ENCODE measurements at regions not wholly inside any gene's neighbourhood (a gene's known extent, or its start where the extent isn't known, plus 50 kb on each side); places are given as distances from the start of the nearest gene placed in this dataset.
"Not testable (repeated sequence)": the region's sequence is repeated elsewhere in the genome, so short reads cannot be mapped to it uniquely, and the experiment has no call there.

DNA sequence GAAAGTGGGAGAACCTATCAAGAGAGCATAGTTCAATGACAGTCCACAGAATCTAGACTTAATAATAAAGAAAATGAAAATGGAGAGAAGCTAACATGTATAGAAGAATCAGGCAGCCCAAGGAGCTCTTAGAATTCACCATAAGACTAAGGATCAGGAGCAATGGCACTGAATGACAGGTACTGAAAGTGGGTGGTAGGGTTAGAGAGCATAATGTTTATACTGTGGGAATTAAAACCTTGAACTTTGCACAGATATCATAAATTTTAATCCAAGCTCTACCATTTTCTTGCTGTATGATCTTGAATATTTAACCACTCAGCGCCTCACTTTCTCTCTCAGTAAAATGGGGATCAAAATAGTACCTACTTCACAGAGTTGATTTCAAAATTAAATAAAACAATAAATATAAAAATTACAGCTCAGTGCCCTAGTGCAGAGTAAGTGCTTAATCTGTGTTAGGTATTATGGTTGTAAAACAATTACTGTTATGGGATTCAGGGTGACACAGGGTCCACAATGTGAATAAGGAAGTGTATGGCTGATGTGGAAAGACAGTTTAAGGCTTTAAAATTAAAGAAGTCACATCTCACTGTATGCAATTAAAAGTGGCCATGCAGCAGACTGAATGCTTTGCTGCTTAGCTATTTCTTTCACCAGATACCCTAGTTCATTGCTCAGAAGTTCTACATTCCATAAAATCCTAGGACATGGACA, 319.8 kb downstream of the HINT1 start:
- TF ChIP-seq, protein P1, sequence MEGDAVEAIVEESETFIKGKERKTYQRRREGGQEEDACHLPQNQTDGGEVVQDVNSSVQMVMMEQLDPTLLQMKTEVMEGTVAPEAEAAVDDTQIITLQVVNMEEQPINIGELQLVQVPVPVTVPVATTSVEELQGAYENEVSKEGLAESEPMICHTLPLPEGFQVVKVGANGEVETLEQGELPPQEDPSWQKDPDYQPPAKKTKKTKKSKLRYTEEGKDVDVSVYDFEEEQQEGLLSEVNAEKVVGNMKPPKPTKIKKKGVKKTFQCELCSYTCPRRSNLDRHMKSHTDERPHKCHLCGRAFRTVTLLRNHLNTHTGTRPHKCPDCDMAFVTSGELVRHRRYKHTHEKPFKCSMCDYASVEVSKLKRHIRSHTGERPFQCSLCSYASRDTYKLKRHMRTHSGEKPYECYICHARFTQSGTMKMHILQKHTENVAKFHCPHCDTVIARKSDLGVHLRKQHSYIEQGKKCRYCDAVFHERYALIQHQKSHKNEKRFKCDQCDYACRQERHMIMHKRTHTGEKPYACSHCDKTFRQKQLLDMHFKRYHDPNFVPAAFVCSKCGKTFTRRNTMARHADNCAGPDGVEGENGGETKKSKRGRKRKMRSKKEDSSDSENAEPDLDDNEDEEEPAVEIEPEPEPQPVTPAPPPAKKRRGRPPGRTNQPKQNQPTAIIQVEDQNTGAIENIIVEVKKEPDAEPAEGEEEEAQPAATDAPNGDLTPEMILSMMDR (IDR thresholded peaks at IDR 0.05; ENCODE audit: unreplicated experiment), result no peak
- H3K27me3 Mint-ChIP-seq (ENCODE audit: insufficient read depth, unreplicated experiment), result no peaks in the 10 kb centered on the region
- H3K9me3 Mint-ChIP-seq (ENCODE audit: unreplicated experiment), result peaks cover 14% of the 10 kb centered on the region
- POLR2A ChIA-PET, result interaction anchor here (0.6 to 1.2 kb wide), 3 partner anchors 9 to 308 kb away, joined by 3 read pairs; no protein-coding TSS in a partner anchor
- intact Hi-C loops (cut with micrococcal nuclease), result no loop called here
- H3K36me3 Mint-ChIP-seq (ENCODE audit: insufficient read depth, unreplicated experiment), result no peaks in the 10 kb centered on the region
- BruUV-seq (replicated peaks), result no TSS peak
- H3K4me1 Mint-ChIP-seq (ENCODE audit: insufficient read depth, unreplicated experiment), result no peaks in the 10 kb centered on the region
- DNase-seq (ENCODE audit: unreplicated experiment), result no peak
- CTCF ChIA-PET, result interaction anchor here (0.6 to 1.0 kb wide), 4 partner anchors 26 to 605 kb away, joined by 3 to 6 read pairs (median 4); no protein-coding TSS in a partner anchor
- H3K4me3 Mint-ChIP-seq (ENCODE audit: unreplicated experiment), result no peak overlapping the region
- H3K27ac Mint-ChIP-seq (ENCODE audit: low read depth, unreplicated experiment), result no peak overlapping the region

DNA sequence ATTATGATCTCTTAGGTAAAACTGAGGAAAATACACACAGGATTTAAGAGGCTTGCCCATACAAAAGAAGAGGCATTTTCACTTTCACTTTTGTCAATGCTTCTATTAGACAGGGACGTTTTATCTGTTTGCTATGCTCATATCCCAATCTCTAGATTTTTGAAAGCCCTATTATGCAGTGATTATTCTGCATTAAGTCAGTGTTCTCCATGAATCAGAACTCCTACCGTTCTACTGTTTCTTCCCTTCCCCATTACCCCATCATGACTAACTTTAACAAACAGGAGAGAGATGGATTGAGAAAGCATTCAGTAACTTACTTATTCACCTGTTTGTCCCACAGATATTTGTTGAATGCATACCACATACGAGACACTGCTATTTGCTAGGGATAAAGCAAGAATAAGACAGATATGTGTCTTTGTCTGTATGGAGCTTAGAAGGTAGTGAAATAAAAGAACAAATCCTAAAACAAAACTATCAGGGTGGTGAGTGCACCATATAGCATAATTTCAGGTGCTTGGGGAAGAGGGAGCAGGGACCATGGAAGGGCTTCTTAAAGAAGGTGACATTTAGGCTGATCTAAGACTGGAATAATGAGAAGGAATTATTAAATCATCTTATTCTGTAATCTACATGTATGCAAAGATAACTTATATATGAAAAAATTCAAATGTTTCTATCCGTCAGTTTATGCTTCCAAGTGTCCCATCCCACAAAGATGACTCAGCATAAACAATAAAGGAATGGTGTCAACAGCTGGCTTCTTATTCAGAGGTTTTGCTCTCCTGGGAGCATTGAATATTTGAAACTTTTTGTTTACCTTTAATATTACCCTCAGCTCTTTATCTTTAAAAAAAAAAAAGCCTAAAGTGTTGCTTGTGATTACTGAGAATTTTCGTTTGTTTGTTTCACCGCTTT, 328.1 kb downstream of the HINT1 start:
- DNase-seq (ENCODE audit: unreplicated experiment), result peak; percentile 66
- Mint-ChIP-seq H3K27ac (ENCODE audit: low read depth, unreplicated experiment) (peak overlapping the region; percentile 75), H3K27me3 (ENCODE audit: insufficient read depth, unreplicated experiment) (no peaks in the 10 kb centered on the region), H3K4me3 (ENCODE audit: unreplicated experiment) (peak overlapping the region; percentile 74), H3K4me1 (ENCODE audit: insufficient read depth, unreplicated experiment) (peaks cover 11% of the 10 kb centered on the region), H3K9me3 (ENCODE audit: unreplicated experiment) (no peaks in the 10 kb centered on the region), H3K36me3 (ENCODE audit: insufficient read depth, unreplicated experiment) (no peaks in the 10 kb centered on the region)
- BruUV-seq (replicated peaks), result no TSS peak
- ChIA-PET POLR2A (interaction anchor here (0.8 to 1.3 kb wide), 5 partner anchors 8 to 319 kb away, joined by 3 read pairs; no protein-coding TSS in a partner anchor), CTCF (interaction anchor here (0.5 to 0.6 kb wide), 2 partner anchors 14 to 580 kb away, joined by 3 read pairs; no protein-coding TSS in a partner anchor)
- TF ChIP-seq, protein P1 (IDR thresholded peaks at IDR 0.05; ENCODE audit: unreplicated experiment), result no peak
- intact Hi-C loops (cut with micrococcal nuclease), result no loop called here

DNA sequence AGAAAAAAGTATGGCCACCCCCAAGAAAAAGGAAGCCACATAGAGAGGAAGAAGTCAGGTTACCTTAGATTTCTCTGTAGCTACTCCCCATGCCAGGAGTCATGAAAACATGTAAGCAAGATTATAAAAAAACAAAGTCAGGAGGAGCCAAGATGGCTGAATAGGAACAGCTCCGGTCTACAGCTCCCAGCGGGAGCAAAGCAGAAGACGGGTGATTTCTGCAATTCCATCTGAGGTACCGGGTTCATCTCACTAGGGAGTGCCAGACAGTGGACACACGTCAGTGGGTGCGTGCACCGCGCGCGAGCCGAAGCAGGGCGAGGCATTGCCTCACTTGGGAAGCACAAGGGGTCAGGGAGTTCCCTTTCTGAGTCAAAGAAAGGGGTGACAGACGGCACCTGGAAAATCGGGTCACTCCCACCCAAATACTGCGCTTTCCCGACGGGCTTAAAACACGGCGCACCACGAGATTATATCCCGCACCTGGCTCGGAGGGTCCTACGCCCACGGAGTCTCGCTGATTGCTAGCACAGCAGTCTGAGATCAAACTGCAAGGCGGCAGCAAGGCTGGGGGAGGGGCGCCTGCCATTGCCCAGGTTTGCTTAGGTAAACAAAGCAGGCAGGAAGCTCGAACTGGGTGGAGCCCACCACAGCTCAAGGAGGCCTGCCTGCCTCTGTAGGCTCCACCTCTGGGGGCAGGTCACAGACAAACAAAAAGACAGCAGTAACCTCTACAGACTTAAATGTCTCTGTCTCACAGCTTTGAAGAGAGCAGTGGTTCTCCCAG, 347.3 kb downstream of the HINT1 start:
- H3K4me1 Mint-ChIP-seq (ENCODE audit: insufficient read depth, unreplicated experiment); H3K27me3 Mint-ChIP-seq (ENCODE audit: insufficient read depth, unreplicated experiment); BruUV-seq (replicated peaks); intact Hi-C loops (cut with micrococcal nuclease); H3K9me3 Mint-ChIP-seq (ENCODE audit: unreplicated experiment); DNase-seq (ENCODE audit: unreplicated experiment); H3K4me3 Mint-ChIP-seq (ENCODE audit: unreplicated experiment); H3K36me3 Mint-ChIP-seq (ENCODE audit: insufficient read depth, unreplicated experiment); CTCF ChIA-PET; H3K27ac Mint-ChIP-seq (ENCODE audit: low read depth, unreplicated experiment): not testable (repeated sequence)
- POLR2A ChIA-PET, result interaction anchor here (0.6 to 1.2 kb wide), 2 partner anchors 15 to 102 kb away, joined by 3 read pairs; no protein-coding TSS in a partner anchor

GRCh38 chr5:130815246-130815645, 349.8 kb downstream of the HINT1 start:
- TF ChIP-seq, protein P1 (IDR thresholded peaks at IDR 0.05; ENCODE audit: unreplicated experiment), result no peak
- POLR2A ChIA-PET, result interaction anchor here (1.6 kb wide), 1 partner anchor 21 kb away, joined by 3 read pairs; no protein-coding TSS in a partner anchor
- Mint-ChIP-seq H3K27me3 (ENCODE audit: insufficient read depth, unreplicated experiment) (no peaks in the 10 kb centered on the region), H3K27ac (ENCODE audit: low read depth, unreplicated experiment) (no peak overlapping the region), H3K9me3 (ENCODE audit: unreplicated experiment) (no peaks in the 10 kb centered on the region), H3K4me3 (ENCODE audit: unreplicated experiment) (no peak overlapping the region), H3K36me3 (ENCODE audit: insufficient read depth, unreplicated experiment) (no peaks in the 10 kb centered on the region), H3K4me1 (ENCODE audit: insufficient read depth, unreplicated experiment) (no peaks in the 10 kb centered on the region)
- BruUV-seq (replicated peaks), result no TSS peak
- DNase-seq (ENCODE audit: unreplicated experiment), result no peak
- CTCF ChIA-PET, result interaction anchor here (0.7 kb wide), 1 partner anchor 56 kb away, joined by 3 read pairs; no protein-coding TSS in a partner anchor
- intact Hi-C loops (cut with micrococcal nuclease), result no loop called here
